DND-41 (cell line): ENCODE measurements at regions not wholly inside any gene's neighbourhood (a gene's known extent, or its start where the extent isn't known, plus 50 kb on each side); places are given as distances from the start of the nearest gene placed in this dataset.

Experiments
- CTCF ChIP-seq: IDR thresholded peaks from 2 replicates; pipeline ENCODE4 v1.5.1; 2012; ENCODE audit warnings: borderline replicate concordance, low read length, moderate library complexity, mild to moderate bottlenecking; ENCODE audit not compliant: poor library complexity, severe bottlenecking; ENCODE audit errors: extremely low read depth
- EZH2 ChIP-seq: IDR thresholded peaks from 3 replicates; pipeline ENCODE4 v1.6.1; 2012; ENCODE audit warnings: borderline replicate concordance, low read depth, mild to moderate bottlenecking, moderate library complexity, low read length, inconsistent platforms; ENCODE audit not compliant: severe bottlenecking

GRCh38 chrX:39850209-39850608, 247.5 kb downstream of the BCOR start:
- TF ChIP-seq CTCF: no peak
- TF ChIP-seq EZH2: no peak
